ENCODE measurements at regions not wholly inside any gene's neighbourhood (a gene's known extent, or its start where the extent isn't known, plus 50 kb on each side); places are given as distances from the start of the nearest gene placed in this dataset.

GRCh38 chr2:2823061-2823753, 492.1 kb upstream of the MYT1L start:
- DNase-seq: no peak

- no peak for DNase-seq
Observed at GRCh38 chr2:2822143-2822542, 491.1 kb upstream of the MYT1L start.

GRCh38 chr2:2812648-2813047, 481.6 kb upstream of the MYT1L start:
- no peak for DNase-seq

GRCh38 chr2:2812117-2812516, 481.0 kb upstream of the MYT1L start:
- DNase-seq: no peak

- DNase-seq: no peak
Observed at GRCh38 chr2:2810504-2810903, 479.4 kb upstream of the MYT1L start.

- no peak for DNase-seq
Observed at GRCh38 chr2:2809771-2810170, 478.7 kb upstream of the MYT1L start.

- no peak for DNase-seq
Observed at GRCh38 chr2:2808551-2809058, 477.5 kb upstream of the MYT1L start.

- DNase-seq: no peak
Observed at GRCh38 chr2:2806711-2807110, 475.6 kb upstream of the MYT1L start.

- DNase-seq: no peak
Observed at GRCh38 chr2:2805263-2805662, 474.2 kb upstream of the MYT1L start.

GRCh38 chr2:2804528-2804927, 473.5 kb upstream of the MYT1L start:
- DNase-seq: no peak

GRCh38 chr2:2801458-2801857, 470.4 kb upstream of the MYT1L start:
- no peak for DNase-seq

GRCh38 chr2:2800697-2801096, 469.6 kb upstream of the MYT1L start:
- no peak for DNase-seq

GRCh38 chr2:2800001-2800400, 468.9 kb upstream of the MYT1L start:
- DNase-seq: no peak

- DNase-seq: no peak
Observed at GRCh38 chr2:2799151-2799697, 468.1 kb upstream of the MYT1L start.

- no peak for DNase-seq
Observed at GRCh38 chr2:2798337-2798736, 467.3 kb upstream of the MYT1L start.

GRCh38 chr2:2797797-2798196, 466.7 kb upstream of the MYT1L start:
- no peak for DNase-seq

GRCh38 chr2:2796207-2796606, 465.1 kb upstream of the MYT1L start:
- no peak for DNase-seq

- no peak for DNase-seq
Observed at GRCh38 chr2:2795438-2796091, 464.5 kb upstream of the MYT1L start.

GRCh38 chr2:2793925-2794560, 463.0 kb upstream of the MYT1L start:
- DNase-seq: no peak

- no peak for DNase-seq
Observed at GRCh38 chr2:2793514-2793913, 462.4 kb upstream of the MYT1L start.

GRCh38 chr2:2791606-2792005, 460.5 kb upstream of the MYT1L start:
- DNase-seq: no peak

- no peak for DNase-seq
Observed at GRCh38 chr2:2791031-2791430, 460.0 kb upstream of the MYT1L start.

GRCh38 chr2:2788076-2788475, 457.0 kb upstream of the MYT1L start:
- DNase-seq: no peak

Data from NCI-H1092 (cell line).